Vagina (tissue), 2 donors: ENCODE measurements at regions not wholly inside any gene's neighbourhood (a gene's known extent, or its start where the extent isn't known, plus 50 kb on each side); places are given as distances from the start of the nearest gene placed in this dataset.

ENCODE experiments used
- DNase-seq, 2 donors: peaks; one replicate each; pipeline ENCODE4 v3.0.0-alpha.2; 2017; ENCODE audit errors: extremely low spot score in 2 of 2
- H3K27ac ChIP-seq: fragments of 200-600 bp; sonication (generic); one replicate; pipeline ENCODE4 v1.5.1; 2019
- H3K27me3 ChIP-seq: fragments of 200-600 bp; sonication (generic); one replicate; pipeline ENCODE4 v1.5.1; 2019
- H3K36me3 ChIP-seq, 2 donors: fragments of 200-600 bp; sonication (generic); one replicate each; pipeline ENCODE4 v1.5.1; 2017 to 2019
- H3K4me1 ChIP-seq: fragments of 200-600 bp; sonication (generic); one replicate; pipeline ENCODE4 v1.5.1; 2019
- H3K4me3 ChIP-seq, 2 donors: fragments of 200-600 bp; sonication (generic); 1 replicate in 1 of 2; 2 replicates in 1 of 2; pipeline ENCODE4 v1.5.1; 2016 to 2019
- H3K9me3 ChIP-seq: fragments of 200-600 bp; sonication (generic); one replicate; pipeline ENCODE4 v1.5.1; 2019
- CTCF ChIP-seq, 3 experiments: fragments of 450-650 bp in 2 of 3; fragments of 200-600 bp in 1 of 3; sonication (generic) in 1 of 3; IDR thresholded peaks; one replicate each; pipeline ENCODE4 v1.5.1; 2017 to 2019; ENCODE audit warnings: antibody characterized with exemption in 3 of 3, mild to moderate bottlenecking in 2 of 3, moderate library complexity in 2 of 3
- POLR2A ChIP-seq, 2 donors: fragments of 450-650 bp; IDR thresholded peaks; one replicate each; pipeline ENCODE4 v1.6.1; 2017; ENCODE audit warnings: antibody characterized with exemption in 2 of 2, mild to moderate bottlenecking in 2 of 2, moderate library complexity in 2 of 2
- POLR2AphosphoS5 ChIP-seq, 2 donors: sonication (generic); formaldehyde crosslinking; IDR thresholded peaks; one replicate each; pipeline ENCODE4 v1.9.0; 2017; ENCODE audit warnings: antibody characterized with exemption in 2 of 2, mild to moderate bottlenecking in 2 of 2, low read depth in 1 of 2; ENCODE audit not compliant: insufficient read depth in 1 of 2
- intact Hi-C: fragments of 100-400 bp; cut with DNase I; formaldehyde crosslinking; loops from one replicate; pipeline ENCODE4 v1.15.1; 2023

- TF ChIP-seq POLR2A (IDR thresholded peaks at IDR 0.05) (no peak), POLR2AphosphoS5 (IDR thresholded peaks at IDR 0.05; ENCODE audit: insufficient read depth in 1 of 2, low read depth in 1 of 2) (no peak), CTCF (IDR thresholded peaks at IDR 0.05) (peak in 1 of 3 experiments; percentile 9)
- H3K27me3 ChIP-seq = no peaks in the 10 kb centered on the region
- DNase-seq = no peak
These were observed 284.9 kb downstream of the KLF12 start for GRCh38 chr13:73849292-73849691.

DNA sequence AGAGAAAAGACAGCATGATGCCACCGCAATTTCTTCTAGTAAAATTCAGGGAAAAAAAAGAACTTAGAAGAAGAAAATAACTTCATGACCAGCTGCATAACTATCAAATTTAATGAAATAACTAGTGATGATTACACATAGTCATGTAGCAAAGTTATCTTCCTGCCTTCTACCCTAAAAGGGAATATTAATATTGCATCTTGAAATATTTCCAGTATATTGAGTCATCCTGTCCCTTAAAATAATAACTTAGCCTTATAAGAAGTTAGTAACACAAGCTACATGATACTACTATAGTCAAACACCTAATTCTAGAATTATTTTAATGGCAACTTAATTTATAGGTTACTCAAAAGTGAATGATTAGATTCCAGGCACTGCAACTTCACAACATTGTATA lies 289.2 kb downstream of the KLF12 start:
- Histone ChIP-seq H3K9me3 (no peaks in the 10 kb centered on the region), H3K4me3 (no peak overlapping the region), H3K36me3 (no peaks in the 10 kb centered on the region), H3K27ac (no peak overlapping the region), H3K27me3 (no peaks in the 10 kb centered on the region), H3K4me1 (no peaks in the 10 kb centered on the region)
- intact Hi-C loops = no loop called here
- TF ChIP-seq CTCF (IDR thresholded peaks at IDR 0.05) = no peak
- no peak for TF ChIP-seq POLR2A (IDR thresholded peaks at IDR 0.05)
- TF ChIP-seq POLR2AphosphoS5 (IDR thresholded peaks at IDR 0.05; ENCODE audit: insufficient read depth in 1 of 2, low read depth in 1 of 2) = no peak
- DNase-seq = no peak

More at GRCh38 chr13:73849292-73849691, 284.9 kb downstream of the KLF12 start:
- intact Hi-C loops = no loop called here
- Histone ChIP-seq H3K4me1 (no peaks in the 10 kb centered on the region), H3K27ac (no peak overlapping the region), H3K4me3 (no peak overlapping the region), H3K36me3 (no peaks in the 10 kb centered on the region), H3K9me3 (no peaks in the 10 kb centered on the region)

GRCh38 chr13:73842626-73843025 lies 291.6 kb downstream of the KLF12 start:
- TF ChIP-seq CTCF (IDR thresholded peaks at IDR 0.05) = no peak
- H3K27me3 ChIP-seq = no peaks in the 10 kb centered on the region
- intact Hi-C loops = no loop called here

DNA sequence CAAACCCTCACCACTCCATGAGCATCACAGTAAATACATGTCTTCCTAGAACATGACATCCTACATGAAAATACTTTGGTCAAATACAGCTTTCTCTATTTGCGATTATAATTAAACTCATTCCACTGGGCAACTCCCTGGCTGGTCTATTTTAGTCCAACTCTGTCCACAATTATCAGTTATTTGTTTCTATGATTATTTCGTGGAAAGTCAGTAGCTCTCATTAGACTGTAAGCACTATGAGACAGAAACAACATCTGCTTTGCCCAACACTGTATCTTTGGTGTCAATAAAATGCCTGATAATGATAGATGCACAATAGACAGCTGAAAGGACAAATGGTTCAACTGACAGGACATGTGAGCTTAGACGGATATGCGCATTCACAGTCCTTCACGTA lies 292.0 kb downstream of the KLF12 start:
- DNase-seq = no peak
- Histone ChIP-seq H3K9me3 (no peaks in the 10 kb centered on the region), H3K4me3 (no peak overlapping the region), H3K4me1 (no peaks in the 10 kb centered on the region), H3K36me3 (no peaks in the 10 kb centered on the region), H3K27me3 (no peaks in the 10 kb centered on the region), H3K27ac (no peak overlapping the region)
- TF ChIP-seq POLR2AphosphoS5 (IDR thresholded peaks at IDR 0.05; ENCODE audit: insufficient read depth in 1 of 2, low read depth in 1 of 2) (no peak), POLR2A (IDR thresholded peaks at IDR 0.05) (no peak), CTCF (IDR thresholded peaks at IDR 0.05) (no peak)
- intact Hi-C loops = no loop called here

More at GRCh38 chr13:73842626-73843025, 291.6 kb downstream of the KLF12 start:
- no peaks in the 10 kb centered on the region for H3K36me3 ChIP-seq
- no peak overlapping the region for H3K27ac ChIP-seq
- no peak overlapping the region for H3K4me3 ChIP-seq
- H3K9me3 ChIP-seq = no peaks in the 10 kb centered on the region
- no peak for DNase-seq
- H3K4me1 ChIP-seq = no peaks in the 10 kb centered on the region

GRCh38 chr13:73837147-73837546 lies 297.1 kb downstream of the KLF12 start:
- no peak for TF ChIP-seq CTCF (IDR thresholded peaks at IDR 0.05)
- no peak for TF ChIP-seq POLR2A (IDR thresholded peaks at IDR 0.05)
- TF ChIP-seq POLR2AphosphoS5 (IDR thresholded peaks at IDR 0.05; ENCODE audit: insufficient read depth in 1 of 2, low read depth in 1 of 2) = no peak
- intact Hi-C loops = loop anchor here (10.0 kb wide), 1 partner anchor 1388 kb away; no protein-coding TSS in a partner anchor
- H3K4me1 ChIP-seq = no peaks in the 10 kb centered on the region
- H3K27ac ChIP-seq = no peak overlapping the region
- H3K9me3 ChIP-seq = no peaks in the 10 kb centered on the region
- no peaks in the 10 kb centered on the region for H3K36me3 ChIP-seq
- no peak for DNase-seq
- no peaks in the 10 kb centered on the region for H3K27me3 ChIP-seq
- H3K4me3 ChIP-seq = no peak overlapping the region
